ENCODE measurements at regions not wholly inside any gene's neighbourhood (a gene's known extent, or its start where the extent isn't known, plus 50 kb on each side); places are given as distances from the start of the nearest gene placed in this dataset.

DNA sequence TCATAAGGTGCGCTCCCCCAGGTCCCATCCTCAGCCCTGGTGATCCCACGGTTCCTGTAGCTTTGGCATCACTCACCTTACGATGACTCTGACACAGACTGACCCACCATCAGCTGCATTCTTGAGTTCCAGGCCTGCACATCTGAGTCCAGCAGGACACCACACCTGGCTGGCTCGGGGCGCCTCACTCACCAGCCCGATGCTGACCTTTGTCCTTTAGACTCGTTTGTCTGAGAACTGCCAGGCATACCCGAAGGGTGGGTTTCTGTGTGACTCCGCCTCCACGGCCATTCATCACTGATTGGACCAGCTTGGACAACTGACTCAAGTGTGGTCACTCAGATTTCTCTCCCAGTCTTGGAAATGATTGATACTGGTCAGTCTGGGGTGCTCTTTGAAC is 129.4 kb upstream of the CSF3R start:
- TF ChIP-seq, protein P1, sequence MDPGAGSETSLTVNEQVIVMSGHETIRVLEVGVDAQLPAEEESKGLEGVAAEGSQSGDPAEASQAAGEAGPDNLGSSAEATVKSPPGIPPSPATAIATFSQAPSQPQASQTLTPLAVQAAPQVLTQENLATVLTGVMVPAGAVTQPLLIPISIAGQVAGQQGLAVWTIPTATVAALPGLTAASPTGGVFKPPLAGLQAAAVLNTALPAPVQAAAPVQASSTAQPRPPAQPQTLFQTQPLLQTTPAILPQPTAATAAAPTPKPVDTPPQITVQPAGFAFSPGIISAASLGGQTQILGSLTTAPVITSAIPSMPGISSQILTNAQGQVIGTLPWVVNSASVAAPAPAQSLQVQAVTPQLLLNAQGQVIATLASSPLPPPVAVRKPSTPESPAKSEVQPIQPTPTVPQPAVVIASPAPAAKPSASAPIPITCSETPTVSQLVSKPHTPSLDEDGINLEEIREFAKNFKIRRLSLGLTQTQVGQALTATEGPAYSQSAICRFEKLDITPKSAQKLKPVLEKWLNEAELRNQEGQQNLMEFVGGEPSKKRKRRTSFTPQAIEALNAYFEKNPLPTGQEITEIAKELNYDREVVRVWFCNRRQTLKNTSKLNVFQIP (CRISPR knock-in tag; IDR thresholded peaks at IDR 0.05; ENCODE audit: borderline replicate concordance, low read depth), result no peak
- TF ChIP-seq, protein P2, sequence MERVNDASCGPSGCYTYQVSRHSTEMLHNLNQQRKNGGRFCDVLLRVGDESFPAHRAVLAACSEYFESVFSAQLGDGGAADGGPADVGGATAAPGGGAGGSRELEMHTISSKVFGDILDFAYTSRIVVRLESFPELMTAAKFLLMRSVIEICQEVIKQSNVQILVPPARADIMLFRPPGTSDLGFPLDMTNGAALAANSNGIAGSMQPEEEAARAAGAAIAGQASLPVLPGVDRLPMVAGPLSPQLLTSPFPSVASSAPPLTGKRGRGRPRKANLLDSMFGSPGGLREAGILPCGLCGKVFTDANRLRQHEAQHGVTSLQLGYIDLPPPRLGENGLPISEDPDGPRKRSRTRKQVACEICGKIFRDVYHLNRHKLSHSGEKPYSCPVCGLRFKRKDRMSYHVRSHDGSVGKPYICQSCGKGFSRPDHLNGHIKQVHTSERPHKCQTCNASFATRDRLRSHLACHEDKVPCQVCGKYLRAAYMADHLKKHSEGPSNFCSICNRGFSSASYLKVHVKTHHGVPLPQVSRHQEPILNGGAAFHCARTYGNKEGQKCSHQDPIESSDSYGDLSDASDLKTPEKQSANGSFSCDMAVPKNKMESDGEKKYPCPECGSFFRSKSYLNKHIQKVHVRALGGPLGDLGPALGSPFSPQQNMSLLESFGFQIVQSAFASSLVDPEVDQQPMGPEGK (CRISPR knock-in tag; IDR thresholded peaks at IDR 0.05; ENCODE audit: borderline replicate concordance), result no peak
- no peak for TF ChIP-seq SNAI2 (CRISPR knock-in tag; IDR thresholded peaks at IDR 0.05)
- no peak for TF ChIP-seq ZFP3 (CRISPR knock-in tag; IDR thresholded peaks at IDR 0.05)
- no peak for TF ChIP-seq ARNTL (CRISPR knock-in tag; IDR thresholded peaks at IDR 0.05; ENCODE audit: borderline replicate concordance, low read depth)
- TF ChIP-seq OSR1 (CRISPR knock-in tag; IDR thresholded peaks at IDR 0.05), result no peak
- TF ChIP-seq CSDC2 (CRISPR knock-in tag; IDR thresholded peaks at IDR 0.05), result no peak
- no peak for TF ChIP-seq TCF4 (CRISPR knock-in tag; IDR thresholded peaks at IDR 0.05; ENCODE audit: borderline replicate concordance)
- TF ChIP-seq ZC3H10 (CRISPR knock-in tag; IDR thresholded peaks at IDR 0.05), result no peak
- TF ChIP-seq RARB (CRISPR knock-in tag; IDR thresholded peaks at IDR 0.05), result no peak
- no peak for TF ChIP-seq GLIS3 (CRISPR knock-in tag; IDR thresholded peaks at IDR 0.05)
- no peak for TF ChIP-seq PPARA (CRISPR knock-in tag; IDR thresholded peaks at IDR 0.05; ENCODE audit: borderline replicate concordance)
- no peak for TF ChIP-seq TOX (CRISPR knock-in tag; IDR thresholded peaks at IDR 0.05; ENCODE audit: borderline replicate concordance)
